Neuronal stem cell (in vitro differentiated cells): ENCODE measurements at regions not wholly inside any gene's neighbourhood (a gene's known extent, or its start where the extent isn't known, plus 50 kb on each side); places are given as distances from the start of the nearest gene placed in this dataset.

Experiments used
- DNase-seq: peaks from one replicate; pipeline ENCODE4 v3.0.0-alpha.2; 2013; ENCODE audit warnings: low spot score
- H2AFZ ChIP-seq: one replicate; pipeline ENCODE4 v1.6.1; 2013; ENCODE audit warnings: mild to moderate bottlenecking, low read length, inconsistent platforms
- H2AK5ac ChIP-seq: 2 replicates; pipeline ENCODE4 v1.6.1; 2013; ENCODE audit warnings: low read depth, mild to moderate bottlenecking, inconsistent platforms, low read length, moderate library complexity, mixed read lengths
- H2BK120ac ChIP-seq: 2 replicates; pipeline ENCODE4 v1.6.1; 2013; ENCODE audit warnings: low read depth, mild to moderate bottlenecking, inconsistent platforms, low read length, moderate library complexity, mixed read lengths
- H2BK12ac ChIP-seq: one replicate; pipeline ENCODE4 v1.6.1; 2013; ENCODE audit warnings: low read length, inconsistent platforms
- H2BK15ac ChIP-seq: 2 replicates; pipeline ENCODE4 v1.6.1; 2013; ENCODE audit warnings: mild to moderate bottlenecking, low read length, inconsistent platforms, mixed read lengths
- H2BK5ac ChIP-seq: one replicate; pipeline ENCODE4 v1.6.1; 2013; ENCODE audit warnings: inconsistent platforms, mild to moderate bottlenecking, low read length, moderate library complexity
- H3K14ac ChIP-seq: one replicate; pipeline ENCODE4 v1.6.1; 2013; ENCODE audit warnings: low read length, inconsistent platforms
- H3K18ac ChIP-seq: 2 replicates; pipeline ENCODE4 v1.6.1; 2013; ENCODE audit warnings: low read length, inconsistent platforms
- H3K23ac ChIP-seq: 2 replicates; pipeline ENCODE4 v1.6.1; 2013; ENCODE audit warnings: low read depth, mild to moderate bottlenecking, mixed read lengths, low read length, inconsistent platforms; ENCODE audit not compliant: poor library complexity
- H3K27ac ChIP-seq: replicated peaks from 3 replicates; pipeline ENCODE4 v1.5.1; 2013; ENCODE audit warnings: low read length, inconsistent platforms
- H3K27me3 ChIP-seq, 3 experiments: 2 replicates each; pipeline ENCODE4 v1.6.1; 2013; ENCODE audit warnings: low read length in 3 of 3, mild to moderate bottlenecking in 2 of 3, inconsistent platforms in 1 of 3, low read depth in 1 of 3, mixed read lengths in 1 of 3, moderate library complexity in 1 of 3; ENCODE audit not compliant: control insufficient read depth in 3 of 3, insufficient read depth in 3 of 3
- H3K36me3 ChIP-seq, 2 donors: replicated peaks in 1 of 2; 2 replicates each; pipeline ENCODE4 v1.6.1; 2013; ENCODE audit warnings: low read length in 2 of 2; ENCODE audit not compliant: control insufficient read depth in 2 of 2, insufficient read depth in 2 of 2
- H3K4ac ChIP-seq: 2 replicates; pipeline ENCODE4 v1.6.1; 2013; ENCODE audit warnings: inconsistent platforms, mild to moderate bottlenecking, low read length, moderate library complexity
- H3K4me1 ChIP-seq, 2 donors: 1 replicate in 1 of 2; 2 replicates in 1 of 2; pipeline ENCODE4 v1.6.1; 2013; ENCODE audit warnings: low read length in 2 of 2, low read depth in 1 of 2; ENCODE audit not compliant: control insufficient read depth in 2 of 2, insufficient read depth in 1 of 2
- H3K4me2 ChIP-seq: one replicate; pipeline ENCODE4 v1.6.1; 2013; ENCODE audit warnings: mild to moderate bottlenecking, low read length, inconsistent platforms; ENCODE audit not compliant: insufficient read depth, poor library complexity, severe bottlenecking
- H3K4me3 ChIP-seq, 2 donors: 2 replicates each; pipeline ENCODE4 v1.5.1; 2013; ENCODE audit warnings: low read length in 2 of 2, mild to moderate bottlenecking in 2 of 2, inconsistent platforms in 1 of 2, moderate library complexity in 1 of 2
- H3K79me1 ChIP-seq: one replicate; pipeline ENCODE4 v1.6.1; 2013; ENCODE audit warnings: low read depth, mild to moderate bottlenecking, inconsistent platforms, low read length, moderate library complexity
- H3K9ac ChIP-seq: one replicate; pipeline ENCODE4 v1.6.1; 2013; ENCODE audit warnings: mild to moderate bottlenecking, low read depth, low read length, inconsistent platforms; ENCODE audit not compliant: poor library complexity
- H3K9me3 ChIP-seq, 2 donors: replicated peaks in 1 of 2; 2 replicates each; pipeline versions ENCODE3 to v1.6.1; 2013; ENCODE audit warnings: low read length in 2 of 2, mild to moderate bottlenecking in 2 of 2, inconsistent platforms in 1 of 2, low read depth in 1 of 2, mixed read lengths in 1 of 2, moderate library complexity in 1 of 2; ENCODE audit not compliant: control insufficient read depth in 2 of 2, insufficient read depth in 1 of 2
- H4K8ac ChIP-seq: one replicate; pipeline ENCODE4 v1.6.1; 2013; ENCODE audit warnings: low read depth, mild to moderate bottlenecking, inconsistent platforms, low read length, moderate library complexity
- H4K91ac ChIP-seq: one replicate; pipeline ENCODE4 v1.6.1; 2013; ENCODE audit warnings: low read length, low read depth, mild to moderate bottlenecking, inconsistent platforms; ENCODE audit not compliant: poor library complexity
- WGBS, 2 donors: extraction: QIAGEN DNeasy Blood & Tissue Kit; methylation state at CpG; one replicate each; pipeline ENCODE4 v1.1.7; 2013; ENCODE audit warnings: missing lambda C conversion rate in 2 of 2, mixed read lengths in 1 of 2; ENCODE audit not compliant: insufficient read length in 2 of 2, insufficient replicate concordance in 1 of 2; ENCODE audit errors: extremely low coverage in 2 of 2; 5-methylcytosine and 5-hydroxymethylcytosine counted together

- no peak overlapping the region for H4K8ac ChIP-seq
- no peak overlapping the region for H2BK15ac ChIP-seq
- no peak overlapping the region for H2BK120ac ChIP-seq
- H3K27me3 ChIP-seq, result no peaks in the 10 kb centered on the region
- no peak overlapping the region for H3K4ac ChIP-seq
- no peak overlapping the region for H3K27ac ChIP-seq
- H3K79me1 ChIP-seq, result no peaks in the 10 kb centered on the region
- no peak overlapping the region for H3K18ac ChIP-seq
- no peaks in the 10 kb centered on the region for H3K36me3 ChIP-seq
- H3K9ac ChIP-seq, result no peak overlapping the region
- no peak overlapping the region for H3K4me2 ChIP-seq
- no peak overlapping the region for H3K23ac ChIP-seq
- DNase-seq, result no peak
- H2AFZ ChIP-seq, result no peak overlapping the region
- H2BK5ac ChIP-seq, result no peak overlapping the region
- no CpG with 5 or more reads among the region's 2 CpGs for WGBS, 2 donors
- H2BK12ac ChIP-seq, result no peak overlapping the region
- no peak overlapping the region for H4K91ac ChIP-seq
- no peak overlapping the region for H3K14ac ChIP-seq
- H3K4me1 ChIP-seq, result no peaks in the 10 kb centered on the region
- no peak overlapping the region for H3K4me3 ChIP-seq
- no peak overlapping the region for H2AK5ac ChIP-seq
- H3K9me3 ChIP-seq, result no peaks in the 10 kb centered on the region
Observed at GRCh38 chr5:97832645-97833296, 649.7 kb upstream of the RIOK2 start.

DNA sequence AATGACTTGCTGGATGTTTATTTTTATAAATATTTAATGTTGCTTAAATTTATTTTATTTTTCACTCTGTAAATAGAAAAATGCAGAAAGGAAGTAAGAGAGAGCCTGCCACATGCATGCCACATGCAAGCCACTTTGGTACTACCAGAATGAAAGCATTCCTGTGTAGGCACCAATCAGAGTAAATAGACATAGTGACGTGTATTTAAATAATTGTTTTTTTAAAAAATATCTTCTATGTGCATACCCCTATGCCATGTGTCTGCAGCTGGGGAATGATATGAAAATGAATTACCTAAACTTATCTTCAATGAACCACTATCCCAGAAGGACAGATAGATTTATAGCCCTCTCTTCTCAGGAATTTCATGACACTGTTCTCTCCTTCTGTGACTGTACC lies 651.5 kb upstream of the RIOK2 start:
- no CpG with 5 or more reads among the region's 1 CpG for WGBS, 2 donors
- H3K27me3 ChIP-seq, result no peaks in the 10 kb centered on the region
- no peaks in the 10 kb centered on the region for H3K79me1 ChIP-seq

GRCh38 chr5:97835112-97835511 lies 652.1 kb upstream of the RIOK2 start:
- DNase-seq, result no peak
- Histone ChIP-seq H3K9ac (no peak overlapping the region), H3K9me3 (no peaks in the 10 kb centered on the region), H3K14ac (no peak overlapping the region), H2BK12ac (no peak overlapping the region), H2AFZ (no peak overlapping the region), H3K36me3 (no peaks in the 10 kb centered on the region), H2BK15ac (no peak overlapping the region), H2AK5ac (no peak overlapping the region), H2BK120ac (no peak overlapping the region), H3K4me3 (no peak overlapping the region), H4K91ac (no peak overlapping the region), H3K27ac (no peak overlapping the region), H3K27me3 (no peaks in the 10 kb centered on the region), H4K8ac (no peak overlapping the region), H3K4me1 (no peaks in the 10 kb centered on the region), H3K4me2 (no peak overlapping the region), H3K23ac (no peak overlapping the region), H2BK5ac (no peak overlapping the region), H3K79me1 (no peaks in the 10 kb centered on the region), H3K4ac (no peak overlapping the region), H3K18ac (no peak overlapping the region)
- WGBS, 2 donors, result no CpG with 5 or more reads among the region's 1 CpG

More for the DNA sequence above, 651.5 kb upstream of the RIOK2 start:
- no peak overlapping the region for H3K14ac ChIP-seq
- H3K23ac ChIP-seq, result no peak overlapping the region
- no peak overlapping the region for H2AK5ac ChIP-seq
- H3K4me1 ChIP-seq, result no peaks in the 10 kb centered on the region
- H2BK5ac ChIP-seq, result no peak overlapping the region
- H2BK12ac ChIP-seq, result no peak overlapping the region
- H3K4me2 ChIP-seq, result no peak overlapping the region
- H2BK120ac ChIP-seq, result no peak overlapping the region
- H3K36me3 ChIP-seq, result no peaks in the 10 kb centered on the region
- H3K27ac ChIP-seq, result no peak overlapping the region
- no peak overlapping the region for H4K8ac ChIP-seq
- H3K4ac ChIP-seq, result no peak overlapping the region
- no peak overlapping the region for H4K91ac ChIP-seq
- H3K9me3 ChIP-seq, result no peaks in the 10 kb centered on the region
- H3K18ac ChIP-seq, result no peak overlapping the region
- no peak overlapping the region for H2AFZ ChIP-seq
- no peak overlapping the region for H3K9ac ChIP-seq
- no peak for DNase-seq
- no peak overlapping the region for H3K4me3 ChIP-seq
- no peak overlapping the region for H2BK15ac ChIP-seq

GRCh38 chr5:97836816-97837215 lies 653.8 kb upstream of the RIOK2 start:
- Histone ChIP-seq H3K27ac (no peak overlapping the region), H4K8ac (no peak overlapping the region), H3K9me3 (no peaks in the 10 kb centered on the region), H2AK5ac (no peak overlapping the region), H3K79me1 (no peaks in the 10 kb centered on the region), H4K91ac (no peak overlapping the region), H3K36me3 (no peaks in the 10 kb centered on the region), H3K4ac (no peak overlapping the region), H3K4me1 (no peaks in the 10 kb centered on the region), H3K4me2 (no peak overlapping the region), H3K4me3 (no peak overlapping the region), H3K9ac (no peak overlapping the region), H3K14ac (no peak overlapping the region), H2BK5ac (no peak overlapping the region), H2BK12ac (no peak overlapping the region), H3K23ac (no peak overlapping the region), H3K27me3 (no peaks in the 10 kb centered on the region), H3K18ac (no peak overlapping the region), H2AFZ (no peak overlapping the region), H2BK120ac (no peak overlapping the region), H2BK15ac (no peak overlapping the region)
- no CpG with 5 or more reads among the region's 4 CpGs for WGBS, 2 donors
- DNase-seq, result no peak
